Retinal pigment epithelial cell (primary cell): ENCODE measurements at regions not wholly inside any gene's neighbourhood (a gene's known extent, or its start where the extent isn't known, plus 50 kb on each side); places are given as distances from the start of the nearest gene placed in this dataset.

Experiments
- DNase-seq: peaks from one replicate; pipeline ENCODE4 v3.0.0-alpha.2; 2010; ENCODE audit warnings: low read depth
- H3K4me3 ChIP-seq: 2 replicates; pipeline ENCODE4 v1.5.1; 2011; ENCODE audit warnings: mild to moderate bottlenecking, low read length, control low read depth, moderate library complexity
- CTCF ChIP-seq: conservative IDR thresholded peaks from 2 replicates; pipeline ENCODE4 v1.5.1; 2011; ENCODE audit warnings: low read depth, low read length, control low read depth, inconsistent platforms

- H3K4me3 ChIP-seq = no peak overlapping the region
- DNase-seq = no peak
- TF ChIP-seq CTCF = no peak
Observed at GRCh38 chr10:20726381-20726780, 170.7 kb downstream of the NEBL start.

GRCh38 chr10:20714979-20715378 is 182.1 kb downstream of the NEBL start:
- DNase-seq = no peak
- no peak for TF ChIP-seq CTCF
- H3K4me3 ChIP-seq = no peak overlapping the region

DNA sequence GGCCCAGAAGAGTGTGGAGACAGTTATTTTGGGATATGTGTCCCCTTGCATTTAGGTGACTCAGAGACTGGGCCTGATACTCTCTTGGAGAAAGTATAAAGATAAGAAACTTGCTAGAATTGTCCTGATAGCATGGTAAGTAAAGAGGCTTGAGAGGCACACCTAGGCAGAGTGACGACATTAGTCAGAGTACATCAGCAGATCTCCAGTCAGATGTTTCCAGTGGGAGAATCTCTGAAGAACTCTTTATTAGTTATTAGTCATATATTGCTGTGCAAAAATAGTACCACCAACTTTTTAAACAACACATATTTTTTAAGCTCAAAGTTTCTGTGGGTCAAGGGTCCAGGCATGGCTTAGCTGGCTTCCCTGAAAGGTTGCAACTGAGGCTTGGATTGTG is 182.6 kb downstream of the NEBL start:
- TF ChIP-seq CTCF = no peak
- no peak for DNase-seq
- H3K4me3 ChIP-seq = no peak overlapping the region

- TF ChIP-seq CTCF = no peak
- DNase-seq = no peak
- H3K4me3 ChIP-seq = no peak overlapping the region
Observed at GRCh38 chr10:20713420-20713819, 183.7 kb downstream of the NEBL start.

DNA sequence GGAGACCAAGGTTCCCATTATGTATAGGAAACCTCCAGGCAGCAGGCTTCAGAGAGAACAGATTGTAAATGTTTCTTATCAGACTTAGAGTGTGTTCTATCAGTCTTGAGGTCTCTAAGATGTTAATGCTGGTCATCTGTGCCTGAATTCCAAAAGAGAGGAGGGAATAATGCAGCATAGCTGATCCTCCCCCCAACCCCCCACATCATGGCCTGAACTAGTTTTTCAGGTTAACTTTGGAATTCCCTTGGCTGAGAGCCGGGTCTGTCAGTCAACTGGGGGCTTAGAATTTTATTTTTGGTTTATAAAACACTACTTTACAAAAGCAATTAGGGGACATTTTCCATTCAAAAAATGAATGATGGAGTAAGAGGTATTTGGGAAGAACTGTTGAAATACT is 184.3 kb downstream of the NEBL start:
- no peak overlapping the region for H3K4me3 ChIP-seq
- TF ChIP-seq CTCF = no peak
- DNase-seq = no peak

- no peak overlapping the region for H3K4me3 ChIP-seq
- no peak for TF ChIP-seq CTCF
- no peak for DNase-seq
Observed at GRCh38 chr10:20709708-20710107, 187.4 kb downstream of the NEBL start.

DNA sequence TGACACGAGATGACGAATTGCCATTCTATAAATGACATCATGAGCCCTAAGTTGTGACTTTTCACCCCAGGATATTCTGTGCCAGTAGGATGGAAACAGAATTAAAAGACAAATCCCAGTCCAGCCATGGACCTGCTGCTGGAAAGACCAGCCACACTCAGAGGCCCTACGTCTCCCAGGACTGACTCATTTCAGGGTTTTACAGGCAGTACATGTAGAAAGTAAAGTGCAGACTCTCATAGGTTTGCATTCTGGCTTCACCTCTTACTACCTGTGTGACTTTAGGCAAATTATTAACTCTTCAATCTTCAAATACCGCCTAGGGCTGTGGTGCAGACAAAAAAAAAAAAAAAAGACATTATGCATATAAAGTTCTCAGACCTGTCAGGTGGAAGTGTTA is 188.8 kb downstream of the NEBL start:
- DNase-seq = no peak
- no peak for TF ChIP-seq CTCF
- no peak overlapping the region for H3K4me3 ChIP-seq
